ENCODE measurements at regions not wholly inside any gene's neighbourhood (a gene's known extent, or its start where the extent isn't known, plus 50 kb on each side); places are given as distances from the start of the nearest gene placed in this dataset.

DNA sequence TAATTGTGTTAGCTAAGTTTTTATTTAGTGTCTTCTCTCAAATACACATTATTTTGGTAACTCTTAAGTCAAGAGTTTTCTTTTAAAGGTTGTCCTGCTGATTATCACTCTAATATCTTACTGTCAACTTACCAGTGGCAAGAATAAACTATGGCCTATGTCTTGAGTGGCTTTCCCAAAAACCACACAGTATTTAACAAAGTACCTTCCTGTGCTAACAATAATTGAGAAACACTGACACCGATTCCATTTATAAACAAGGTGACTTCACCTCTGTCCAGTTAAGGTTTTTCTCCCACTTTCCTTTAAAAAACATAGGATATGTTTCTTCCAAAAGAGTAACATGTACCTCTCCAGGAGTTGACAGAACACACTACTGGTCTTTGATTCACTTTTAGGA is 234.3 kb upstream of the CD96 start:
- TF ChIP-seq, protein P1, sequence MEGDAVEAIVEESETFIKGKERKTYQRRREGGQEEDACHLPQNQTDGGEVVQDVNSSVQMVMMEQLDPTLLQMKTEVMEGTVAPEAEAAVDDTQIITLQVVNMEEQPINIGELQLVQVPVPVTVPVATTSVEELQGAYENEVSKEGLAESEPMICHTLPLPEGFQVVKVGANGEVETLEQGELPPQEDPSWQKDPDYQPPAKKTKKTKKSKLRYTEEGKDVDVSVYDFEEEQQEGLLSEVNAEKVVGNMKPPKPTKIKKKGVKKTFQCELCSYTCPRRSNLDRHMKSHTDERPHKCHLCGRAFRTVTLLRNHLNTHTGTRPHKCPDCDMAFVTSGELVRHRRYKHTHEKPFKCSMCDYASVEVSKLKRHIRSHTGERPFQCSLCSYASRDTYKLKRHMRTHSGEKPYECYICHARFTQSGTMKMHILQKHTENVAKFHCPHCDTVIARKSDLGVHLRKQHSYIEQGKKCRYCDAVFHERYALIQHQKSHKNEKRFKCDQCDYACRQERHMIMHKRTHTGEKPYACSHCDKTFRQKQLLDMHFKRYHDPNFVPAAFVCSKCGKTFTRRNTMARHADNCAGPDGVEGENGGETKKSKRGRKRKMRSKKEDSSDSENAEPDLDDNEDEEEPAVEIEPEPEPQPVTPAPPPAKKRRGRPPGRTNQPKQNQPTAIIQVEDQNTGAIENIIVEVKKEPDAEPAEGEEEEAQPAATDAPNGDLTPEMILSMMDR (conservative IDR thresholded peaks at IDR 0.05; ENCODE audit: low read depth in 2 of 2), result no peak
- TF ChIP-seq EZH2 (IDR thresholded peaks at IDR 0.05; ENCODE audit: low read depth, unreplicated experiment) (no peak), CREB1 (CRISPR knock-in tag; IDR thresholded peaks at IDR 0.05; ENCODE audit: low read depth) (no peak), EZH2phosphoT487 (IDR thresholded peaks at IDR 0.05; ENCODE audit: unreplicated experiment) (no peak), POLR2AphosphoS5 (IDR thresholded peaks at IDR 0.05; ENCODE audit: low read depth) (no peak), ZNF114 (CRISPR knock-in tag; IDR thresholded peaks at IDR 0.05) (no peak), JUNB (IDR thresholded peaks at IDR 0.05; ENCODE audit: unreplicated experiment) (no peak)
- TF ChIP-seq, protein P2, sequence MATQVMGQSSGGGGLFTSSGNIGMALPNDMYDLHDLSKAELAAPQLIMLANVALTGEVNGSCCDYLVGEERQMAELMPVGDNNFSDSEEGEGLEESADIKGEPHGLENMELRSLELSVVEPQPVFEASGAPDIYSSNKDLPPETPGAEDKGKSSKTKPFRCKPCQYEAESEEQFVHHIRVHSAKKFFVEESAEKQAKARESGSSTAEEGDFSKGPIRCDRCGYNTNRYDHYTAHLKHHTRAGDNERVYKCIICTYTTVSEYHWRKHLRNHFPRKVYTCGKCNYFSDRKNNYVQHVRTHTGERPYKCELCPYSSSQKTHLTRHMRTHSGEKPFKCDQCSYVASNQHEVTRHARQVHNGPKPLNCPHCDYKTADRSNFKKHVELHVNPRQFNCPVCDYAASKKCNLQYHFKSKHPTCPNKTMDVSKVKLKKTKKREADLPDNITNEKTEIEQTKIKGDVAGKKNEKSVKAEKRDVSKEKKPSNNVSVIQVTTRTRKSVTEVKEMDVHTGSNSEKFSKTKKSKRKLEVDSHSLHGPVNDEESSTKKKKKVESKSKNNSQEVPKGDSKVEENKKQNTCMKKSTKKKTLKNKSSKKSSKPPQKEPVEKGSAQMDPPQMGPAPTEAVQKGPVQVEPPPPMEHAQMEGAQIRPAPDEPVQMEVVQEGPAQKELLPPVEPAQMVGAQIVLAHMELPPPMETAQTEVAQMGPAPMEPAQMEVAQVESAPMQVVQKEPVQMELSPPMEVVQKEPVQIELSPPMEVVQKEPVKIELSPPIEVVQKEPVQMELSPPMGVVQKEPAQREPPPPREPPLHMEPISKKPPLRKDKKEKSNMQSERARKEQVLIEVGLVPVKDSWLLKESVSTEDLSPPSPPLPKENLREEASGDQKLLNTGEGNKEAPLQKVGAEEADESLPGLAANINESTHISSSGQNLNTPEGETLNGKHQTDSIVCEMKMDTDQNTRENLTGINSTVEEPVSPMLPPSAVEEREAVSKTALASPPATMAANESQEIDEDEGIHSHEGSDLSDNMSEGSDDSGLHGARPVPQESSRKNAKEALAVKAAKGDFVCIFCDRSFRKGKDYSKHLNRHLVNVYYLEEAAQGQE (IDR thresholded peaks at IDR 0.05; ENCODE audit: unreplicated experiment), result no peak
- TF ChIP-seq, protein P3, sequence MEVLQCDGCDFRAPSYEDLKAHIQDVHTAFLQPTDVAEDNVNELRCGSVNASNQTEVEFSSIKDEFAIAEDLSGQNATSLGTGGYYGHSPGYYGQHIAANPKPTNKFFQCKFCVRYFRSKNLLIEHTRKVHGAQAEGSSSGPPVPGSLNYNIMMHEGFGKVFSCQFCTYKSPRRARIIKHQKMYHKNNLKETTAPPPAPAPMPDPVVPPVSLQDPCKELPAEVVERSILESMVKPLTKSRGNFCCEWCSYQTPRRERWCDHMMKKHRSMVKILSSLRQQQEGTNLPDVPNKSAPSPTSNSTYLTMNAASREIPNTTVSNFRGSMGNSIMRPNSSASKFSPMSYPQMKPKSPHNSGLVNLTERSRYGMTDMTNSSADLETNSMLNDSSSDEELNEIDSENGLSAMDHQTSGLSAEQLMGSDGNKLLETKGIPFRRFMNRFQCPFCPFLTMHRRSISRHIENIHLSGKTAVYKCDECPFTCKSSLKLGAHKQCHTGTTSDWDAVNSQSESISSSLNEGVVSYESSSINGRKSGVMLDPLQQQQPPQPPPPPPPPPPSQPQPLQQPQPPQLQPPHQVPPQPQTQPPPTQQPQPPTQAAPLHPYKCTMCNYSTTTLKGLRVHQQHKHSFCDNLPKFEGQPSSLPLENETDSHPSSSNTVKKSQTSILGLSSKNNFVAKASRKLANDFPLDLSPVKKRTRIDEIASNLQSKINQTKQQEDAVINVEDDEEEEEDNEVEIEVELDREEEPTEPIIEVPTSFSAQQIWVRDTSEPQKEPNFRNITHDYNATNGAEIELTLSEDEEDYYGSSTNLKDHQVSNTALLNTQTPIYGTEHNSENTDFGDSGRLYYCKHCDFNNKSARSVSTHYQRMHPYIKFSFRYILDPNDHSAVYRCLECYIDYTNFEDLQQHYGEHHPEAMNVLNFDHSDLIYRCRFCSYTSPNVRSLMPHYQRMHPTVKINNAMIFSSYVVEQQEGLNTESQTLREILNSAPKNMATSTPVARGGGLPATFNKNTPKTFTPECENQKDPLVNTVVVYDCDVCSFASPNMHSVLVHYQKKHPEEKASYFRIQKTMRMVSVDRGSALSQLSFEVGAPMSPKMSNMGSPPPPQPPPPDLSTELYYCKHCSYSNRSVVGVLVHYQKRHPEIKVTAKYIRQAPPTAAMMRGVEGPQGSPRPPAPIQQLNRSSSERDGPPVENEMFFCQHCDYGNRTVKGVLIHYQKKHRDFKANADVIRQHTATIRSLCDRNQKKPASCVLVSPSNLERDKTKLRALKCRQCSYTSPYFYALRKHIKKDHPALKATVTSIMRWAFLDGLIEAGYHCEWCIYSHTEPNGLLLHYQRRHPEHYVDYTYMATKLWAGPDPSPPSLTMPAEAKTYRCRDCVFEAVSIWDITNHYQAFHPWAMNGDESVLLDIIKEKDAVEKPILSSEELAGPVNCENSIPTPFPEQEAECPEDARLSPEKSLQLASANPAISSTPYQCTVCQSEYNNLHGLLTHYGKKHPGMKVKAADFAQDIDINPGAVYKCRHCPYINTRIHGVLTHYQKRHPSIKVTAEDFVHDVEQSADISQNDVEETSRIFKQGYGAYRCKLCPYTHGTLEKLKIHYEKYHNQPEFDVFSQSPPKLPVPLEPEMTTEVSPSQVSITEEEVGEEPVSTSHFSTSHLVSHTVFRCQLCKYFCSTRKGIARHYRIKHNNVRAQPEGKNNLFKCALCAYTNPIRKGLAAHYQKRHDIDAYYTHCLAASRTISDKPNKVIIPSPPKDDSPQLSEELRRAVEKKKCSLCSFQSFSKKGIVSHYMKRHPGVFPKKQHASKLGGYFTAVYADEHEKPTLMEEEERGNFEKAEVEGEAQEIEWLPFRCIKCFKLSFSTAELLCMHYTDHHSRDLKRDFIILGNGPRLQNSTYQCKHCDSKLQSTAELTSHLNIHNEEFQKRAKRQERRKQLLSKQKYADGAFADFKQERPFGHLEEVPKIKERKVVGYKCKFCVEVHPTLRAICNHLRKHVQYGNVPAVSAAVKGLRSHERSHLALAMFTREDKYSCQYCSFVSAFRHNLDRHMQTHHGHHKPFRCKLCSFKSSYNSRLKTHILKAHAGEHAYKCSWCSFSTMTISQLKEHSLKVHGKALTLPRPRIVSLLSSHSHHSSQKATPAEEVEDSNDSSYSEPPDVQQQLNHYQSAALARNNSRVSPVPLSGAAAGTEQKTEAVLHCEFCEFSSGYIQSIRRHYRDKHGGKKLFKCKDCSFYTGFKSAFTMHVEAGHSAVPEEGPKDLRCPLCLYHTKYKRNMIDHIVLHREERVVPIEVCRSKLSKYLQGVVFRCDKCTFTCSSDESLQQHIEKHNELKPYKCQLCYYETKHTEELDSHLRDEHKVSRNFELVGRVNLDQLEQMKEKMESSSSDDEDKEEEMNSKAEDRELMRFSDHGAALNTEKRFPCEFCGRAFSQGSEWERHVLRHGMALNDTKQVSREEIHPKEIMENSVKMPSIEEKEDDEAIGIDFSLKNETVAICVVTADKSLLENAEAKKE (CRISPR knock-in tag; IDR thresholded peaks at IDR 0.05), result no peak
